Ovary (tissue), 3 donors: ENCODE measurements at regions not wholly inside any gene's neighbourhood (a gene's known extent, or its start where the extent isn't known, plus 50 kb on each side); places are given as distances from the start of the nearest gene placed in this dataset.

Source experiments
- POLR2A ChIP-seq: fragments of 450-650 bp; IDR thresholded peaks from one replicate; pipeline ENCODE4 v1.6.1; 2017; ENCODE audit warnings: antibody characterized with exemption, mild to moderate bottlenecking, moderate library complexity
- TF ChIP-seq, protein P1 (sequence below), 3 donors: fragments of 450-650 bp in 2 of 3; fragments of 200-600 bp in 1 of 3; IDR thresholded peaks; one replicate each; pipeline versions ENCODE4 v1.5.1 to v1.8.0; 2016 to 2022; ENCODE audit warnings: antibody characterized with exemption in 3 of 3, mild to moderate bottlenecking in 1 of 3
- donor health status: DM: no; HTN: no; CAD: no.

- TF ChIP-seq, protein P1, sequence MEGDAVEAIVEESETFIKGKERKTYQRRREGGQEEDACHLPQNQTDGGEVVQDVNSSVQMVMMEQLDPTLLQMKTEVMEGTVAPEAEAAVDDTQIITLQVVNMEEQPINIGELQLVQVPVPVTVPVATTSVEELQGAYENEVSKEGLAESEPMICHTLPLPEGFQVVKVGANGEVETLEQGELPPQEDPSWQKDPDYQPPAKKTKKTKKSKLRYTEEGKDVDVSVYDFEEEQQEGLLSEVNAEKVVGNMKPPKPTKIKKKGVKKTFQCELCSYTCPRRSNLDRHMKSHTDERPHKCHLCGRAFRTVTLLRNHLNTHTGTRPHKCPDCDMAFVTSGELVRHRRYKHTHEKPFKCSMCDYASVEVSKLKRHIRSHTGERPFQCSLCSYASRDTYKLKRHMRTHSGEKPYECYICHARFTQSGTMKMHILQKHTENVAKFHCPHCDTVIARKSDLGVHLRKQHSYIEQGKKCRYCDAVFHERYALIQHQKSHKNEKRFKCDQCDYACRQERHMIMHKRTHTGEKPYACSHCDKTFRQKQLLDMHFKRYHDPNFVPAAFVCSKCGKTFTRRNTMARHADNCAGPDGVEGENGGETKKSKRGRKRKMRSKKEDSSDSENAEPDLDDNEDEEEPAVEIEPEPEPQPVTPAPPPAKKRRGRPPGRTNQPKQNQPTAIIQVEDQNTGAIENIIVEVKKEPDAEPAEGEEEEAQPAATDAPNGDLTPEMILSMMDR (IDR thresholded peaks at IDR 0.05) = no peak
- no peak for TF ChIP-seq POLR2A
Measured at GRCh38 chr6:125471667-125472066, 169.9 kb upstream of the HDDC2 start.
